ENCODE measurements at regions not wholly inside any gene's neighbourhood (a gene's known extent, or its start where the extent isn't known, plus 50 kb on each side); places are given as distances from the start of the nearest gene placed in this dataset.
"Not testable (repeated sequence)": the region's sequence is repeated elsewhere in the genome, so short reads cannot be mapped to it uniquely, and the experiment has no call there.

DNA sequence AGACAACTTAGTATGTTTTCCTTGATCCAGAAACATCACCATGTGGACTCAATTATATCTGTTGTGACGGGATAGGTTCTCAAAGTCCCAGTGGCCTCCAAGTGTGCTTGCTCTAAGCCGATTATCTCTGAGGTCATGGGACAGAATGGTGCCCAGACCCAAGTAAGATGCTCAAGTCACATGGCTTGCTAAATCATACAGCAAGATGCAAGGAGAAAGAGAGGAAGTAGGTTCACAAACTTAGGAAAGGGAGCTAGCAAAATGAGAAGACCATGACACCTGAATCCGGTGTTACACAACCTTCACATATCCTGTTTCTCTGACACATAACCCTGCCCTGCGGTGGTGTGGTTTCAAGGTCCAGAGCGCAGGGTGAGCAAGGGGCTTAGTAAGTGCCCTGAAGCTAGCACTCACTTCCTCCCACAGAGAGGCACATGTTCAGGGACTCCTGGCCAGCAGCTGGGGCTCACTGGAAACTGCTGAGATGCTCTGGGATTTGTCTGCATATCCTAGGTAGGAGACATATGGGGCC lies 590.9 kb upstream of the ANKRD30A start:
- no peak for DNase-seq

DNA sequence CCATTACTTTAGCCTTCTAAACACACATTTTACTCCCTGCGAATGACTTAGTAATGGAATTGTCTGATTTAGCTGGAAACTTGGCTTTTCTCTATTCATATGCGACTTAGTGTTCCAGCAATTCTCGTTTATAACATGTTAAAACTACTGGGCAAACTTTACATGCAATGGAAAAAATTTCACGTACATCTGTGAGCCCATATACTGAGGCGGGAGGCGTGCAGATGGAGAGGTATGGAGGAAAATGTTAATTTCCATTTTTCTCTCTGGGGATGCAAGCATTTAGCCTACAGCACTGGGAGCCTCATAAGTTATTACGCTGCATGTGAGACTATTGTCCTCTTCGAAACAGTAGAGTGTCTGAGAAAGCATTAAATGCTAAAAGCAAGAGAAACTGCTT lies 591.5 kb upstream of the ANKRD30A start:
- no peak for DNase-seq

DNA sequence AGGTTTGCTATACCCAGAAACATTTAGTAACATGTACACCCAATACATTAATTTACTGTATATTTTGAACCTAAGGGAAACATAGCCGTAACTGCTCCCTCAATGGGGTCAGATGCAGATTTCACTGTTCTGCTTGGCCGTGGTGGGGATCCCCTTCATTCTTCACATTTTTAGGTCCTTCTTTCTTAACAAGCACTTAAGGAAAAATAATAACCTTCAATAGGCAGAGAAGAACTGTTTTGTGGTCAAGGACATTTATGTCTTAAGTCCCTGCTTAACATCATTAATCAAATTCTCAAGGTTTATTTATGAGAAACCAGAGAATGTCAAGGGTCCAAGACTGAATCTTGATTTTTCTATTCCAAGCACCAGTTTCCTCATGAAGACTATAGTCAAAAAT lies 592.1 kb upstream of the ANKRD30A start:
- no peak for DNase-seq

DNA sequence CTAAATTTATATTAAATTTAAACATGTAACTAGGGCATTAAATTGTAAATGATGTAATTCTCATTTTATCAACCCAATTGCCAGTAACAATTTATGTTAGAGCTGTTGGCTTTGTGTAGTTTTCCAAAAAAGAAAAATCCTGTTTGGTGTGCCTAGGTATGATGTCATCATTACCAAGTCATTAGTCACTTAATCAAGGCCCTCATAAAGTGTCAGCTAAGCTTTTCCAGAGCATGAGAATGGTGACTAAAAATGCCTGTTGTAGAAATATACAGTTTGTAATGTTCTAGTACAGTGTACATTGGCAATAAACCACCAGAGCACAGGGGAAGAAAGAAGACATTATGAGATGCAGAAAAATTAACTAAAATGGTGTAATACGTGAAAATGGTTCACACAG lies 593.8 kb upstream of the ANKRD30A start:
- no peak for DNase-seq

DNA sequence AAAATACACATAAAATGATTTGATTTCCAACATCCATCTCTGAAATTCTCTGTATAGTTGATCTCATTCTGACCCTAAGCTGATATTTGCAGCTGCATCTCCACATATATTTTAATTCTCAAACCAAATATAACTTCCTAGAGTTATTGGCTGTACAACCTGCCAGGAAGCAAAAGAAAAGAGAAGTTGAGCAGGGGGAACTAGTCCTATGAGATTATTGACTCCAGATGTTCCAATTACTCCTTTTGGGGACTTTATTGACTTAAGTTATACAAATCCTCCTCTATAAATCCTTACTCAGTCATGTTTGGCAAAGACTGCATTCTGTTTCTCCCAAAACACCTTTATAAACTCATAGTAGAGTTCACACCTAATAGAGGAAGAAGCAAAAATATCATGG lies 599.4 kb upstream of the ANKRD30A start:
- DNase-seq = no peak

DNA sequence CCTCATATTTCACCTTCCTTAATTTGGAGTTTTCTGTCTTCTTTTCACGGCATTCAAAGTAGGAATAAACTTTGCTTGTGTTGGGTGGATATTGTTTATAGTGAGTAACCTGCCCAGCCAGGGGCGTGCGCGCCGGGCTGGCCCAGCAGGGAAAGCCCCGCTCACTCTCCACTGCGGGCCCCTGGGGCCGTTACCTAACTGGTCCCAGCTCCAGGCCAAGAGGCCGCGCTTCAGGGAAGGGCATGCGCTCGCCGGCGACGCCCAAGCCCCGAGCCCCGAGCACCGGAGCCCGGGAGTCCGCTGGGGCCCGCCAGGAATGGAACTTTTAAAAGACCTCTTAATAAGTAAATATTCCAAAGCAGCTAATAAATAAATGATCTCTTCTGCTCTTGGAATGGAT lies 601.3 kb upstream of the ANKRD30A start:
- not testable (repeated sequence) for DNase-seq

DNA sequence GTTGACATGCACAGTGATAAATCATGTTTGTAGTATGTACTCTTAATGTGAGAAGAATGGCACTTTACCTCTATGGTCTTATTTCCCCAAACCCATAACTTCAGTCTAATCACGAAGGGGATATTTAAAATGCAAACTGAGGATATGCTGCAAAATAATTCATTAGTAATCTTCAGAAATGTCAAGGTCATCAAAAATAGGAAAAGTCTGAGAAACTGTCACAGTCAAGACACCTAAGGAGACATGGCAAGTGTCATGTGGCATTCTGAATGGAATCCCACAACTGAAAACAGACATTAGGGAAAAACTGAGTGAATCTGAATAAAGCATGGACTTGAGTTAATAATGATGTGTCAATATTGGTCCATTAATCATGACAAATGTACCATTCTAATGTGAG lies 605.5 kb upstream of the ANKRD30A start:
- no peak for DNase-seq

DNA sequence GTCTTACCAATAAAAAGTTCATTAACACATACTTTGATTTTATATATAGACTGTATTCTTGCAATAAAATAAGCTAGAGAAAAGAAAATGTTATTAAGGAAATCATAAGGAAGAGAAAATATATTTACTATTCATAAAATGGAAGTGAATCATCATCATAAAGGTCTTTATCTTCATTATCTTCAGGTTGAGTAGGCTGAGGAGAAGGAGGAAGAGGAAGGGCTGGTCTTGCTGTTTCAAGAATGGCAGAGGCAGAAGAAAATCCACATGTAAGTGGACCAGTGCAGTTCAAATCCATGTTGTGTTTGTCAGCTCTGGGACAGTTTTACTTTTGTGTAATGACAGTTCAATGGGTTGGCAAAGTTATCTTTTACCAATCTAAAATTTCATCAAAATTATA lies 609.1 kb upstream of the ANKRD30A start:
- no peak for DNase-seq

DNA sequence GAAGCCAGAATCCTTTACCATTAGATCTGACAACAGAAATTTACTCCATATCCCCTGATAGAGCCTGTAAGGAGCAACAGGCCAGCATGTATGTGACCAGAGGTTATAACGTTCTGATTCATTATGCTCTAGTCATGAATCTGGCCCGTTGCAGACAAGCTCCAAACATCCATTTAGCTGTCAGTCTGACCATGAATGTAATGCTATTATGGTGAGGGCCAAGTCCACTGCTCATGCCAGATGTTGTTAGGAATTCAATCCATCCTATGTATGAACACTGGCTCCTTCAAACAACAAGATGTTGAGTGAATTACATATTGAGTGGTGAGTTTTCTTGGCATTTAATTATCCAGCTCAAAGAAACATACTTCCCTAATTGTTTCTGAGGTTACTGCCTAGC lies 610.1 kb upstream of the ANKRD30A start:
- no peak for DNase-seq

DNA sequence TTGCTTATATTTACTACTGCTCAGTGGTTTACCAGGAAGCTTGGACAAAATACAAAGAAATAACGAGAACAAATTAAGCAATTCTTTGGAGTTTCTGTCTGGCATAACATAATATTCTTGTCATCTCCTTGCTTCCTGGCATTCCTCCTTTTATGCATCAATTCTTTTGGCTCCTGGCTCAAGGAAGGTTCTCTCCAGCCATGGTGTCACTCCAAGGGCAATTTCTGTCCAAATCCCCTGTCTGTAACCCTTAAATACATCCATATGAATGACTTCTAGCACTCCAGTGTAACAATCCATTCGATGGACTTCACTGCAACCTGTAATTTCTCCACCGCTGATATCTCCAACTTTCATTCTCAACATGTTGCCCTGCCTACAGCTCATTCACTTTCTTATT lies 617.7 kb upstream of the ANKRD30A start:
- DNase-seq = no peak

DNA sequence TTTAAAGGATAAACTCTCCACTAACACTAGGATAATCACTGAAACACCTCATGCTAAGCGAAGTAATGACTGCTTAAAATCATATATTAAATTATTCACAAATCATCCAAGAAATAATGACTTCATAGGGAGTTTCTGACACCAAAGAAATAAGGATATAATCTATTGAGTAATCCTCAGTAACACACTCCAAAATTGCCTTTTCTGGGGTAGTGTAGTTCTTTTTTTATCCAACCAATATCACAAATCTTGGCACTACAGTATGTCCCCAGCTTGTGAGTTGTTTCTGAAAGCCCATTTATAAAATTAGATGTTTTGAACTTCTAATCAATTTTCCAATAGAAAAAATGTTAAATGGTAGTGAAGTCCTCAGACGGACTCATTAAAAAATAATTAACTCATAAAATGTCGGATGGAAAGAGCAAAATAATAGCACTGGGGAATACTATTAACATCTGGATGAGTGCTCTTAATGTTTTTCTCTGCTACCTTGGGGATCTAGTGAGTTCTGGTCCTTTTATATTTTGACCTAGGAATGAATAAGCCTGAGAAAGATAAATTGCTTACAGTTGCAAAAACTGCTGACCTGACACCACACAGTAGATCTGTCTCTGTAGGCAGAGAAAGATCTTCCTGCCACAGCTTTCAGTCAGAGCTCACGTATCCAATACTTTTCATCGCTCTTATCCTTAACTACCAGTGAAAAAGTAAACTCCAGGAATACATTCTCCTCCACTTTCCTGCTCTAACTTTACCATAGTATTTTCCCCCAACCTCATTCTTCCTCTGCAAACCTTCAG lies 618.5 kb upstream of the ANKRD30A start:
- DNase-seq = no peak

DNA sequence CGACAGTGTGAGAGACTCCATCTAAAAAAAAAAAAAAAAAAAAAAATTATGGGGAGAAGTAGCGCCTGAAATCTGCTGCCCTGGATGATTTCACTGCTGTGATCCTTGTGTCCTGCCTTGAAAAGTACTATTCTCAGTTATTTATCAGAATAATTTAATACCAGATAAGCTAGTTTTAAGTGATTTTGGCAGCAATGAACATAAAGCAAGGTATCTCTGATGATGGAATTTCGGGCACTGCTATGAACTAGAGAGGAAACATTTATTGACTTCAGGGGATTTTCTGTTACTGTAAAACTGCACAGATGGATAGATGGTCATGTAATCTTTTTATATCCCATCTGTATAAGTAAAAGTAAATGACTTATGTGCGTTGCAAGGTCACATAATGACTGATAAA lies 619.1 kb upstream of the ANKRD30A start:
- DNase-seq = no peak

DNA sequence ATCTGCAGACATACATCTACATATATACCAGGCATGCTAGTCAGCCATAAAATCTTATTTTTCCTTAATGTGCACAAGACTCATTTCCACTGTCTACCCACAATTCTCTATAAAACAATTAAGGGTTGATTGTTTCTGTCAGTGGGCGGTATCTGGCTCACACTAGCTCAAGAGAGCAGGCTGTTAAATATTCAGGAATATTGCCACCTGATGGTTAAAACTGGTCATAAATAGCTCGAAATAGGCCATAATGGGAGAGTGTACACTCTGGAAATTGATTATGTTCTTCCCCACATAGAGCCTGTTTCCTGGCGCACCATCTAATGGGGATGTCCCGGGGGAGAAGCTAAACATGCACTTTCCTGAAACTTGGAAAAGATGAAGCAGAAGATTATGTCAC lies 620.6 kb upstream of the ANKRD30A start:
- no peak for DNase-seq

DNA sequence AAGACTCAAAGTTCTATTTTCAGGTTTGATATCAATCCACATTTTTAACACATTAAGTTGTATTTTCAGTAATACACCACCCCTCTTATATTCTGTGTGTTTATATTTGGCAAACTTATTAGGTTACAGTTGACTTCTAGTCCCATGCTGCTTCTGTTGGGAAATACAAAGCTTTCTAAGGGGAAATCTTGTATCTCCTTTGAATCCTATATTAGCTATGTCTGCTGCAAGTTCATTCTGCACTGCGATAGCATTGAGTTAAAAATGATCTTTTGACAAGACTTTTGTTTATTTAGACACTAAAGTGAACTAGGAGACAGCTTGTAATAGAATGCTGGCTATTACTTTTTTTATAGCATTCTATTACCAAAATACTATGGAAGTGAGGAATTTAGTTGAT lies 625.1 kb upstream of the ANKRD30A start:
- DNase-seq = no peak

DNA sequence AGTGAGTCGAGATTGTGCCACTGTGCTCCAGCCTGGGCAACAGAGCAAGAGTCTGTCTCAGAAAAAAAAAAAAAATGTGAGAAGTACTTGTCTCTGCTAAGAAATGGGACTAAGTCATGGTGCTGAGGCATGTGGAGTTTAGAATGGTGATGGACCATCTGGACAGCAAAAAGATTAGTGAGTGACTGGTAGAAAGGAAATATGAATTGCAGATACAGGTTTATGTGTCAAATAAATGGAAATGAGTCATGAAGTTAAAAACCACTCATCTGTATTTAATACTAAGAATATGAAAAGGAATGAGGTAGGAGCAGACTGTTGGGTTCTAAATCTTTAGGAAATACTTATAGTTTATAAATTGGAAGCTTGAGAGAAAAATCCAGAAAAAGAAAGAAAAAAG lies 625.7 kb upstream of the ANKRD30A start:
- no peak for DNase-seq

DNA sequence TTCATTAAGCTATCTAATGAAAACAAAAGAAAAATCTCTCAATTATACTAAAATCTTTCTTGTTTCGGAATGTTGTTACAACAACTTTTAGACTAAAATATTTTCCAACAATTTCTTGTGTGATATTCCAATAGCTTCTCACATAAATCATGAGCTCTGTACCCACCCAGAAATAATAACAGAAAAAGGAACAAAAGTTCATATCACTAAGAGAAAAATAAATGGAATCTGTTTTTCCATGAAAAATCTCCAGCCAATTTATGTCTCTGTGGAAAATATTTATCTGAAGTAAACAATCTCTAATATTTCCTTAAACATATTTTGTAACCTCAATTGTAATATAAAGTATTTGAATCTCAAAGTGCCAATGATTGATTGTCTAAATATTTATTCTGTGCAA lies 628.6 kb upstream of the ANKRD30A start:
- DNase-seq = no peak

DNA sequence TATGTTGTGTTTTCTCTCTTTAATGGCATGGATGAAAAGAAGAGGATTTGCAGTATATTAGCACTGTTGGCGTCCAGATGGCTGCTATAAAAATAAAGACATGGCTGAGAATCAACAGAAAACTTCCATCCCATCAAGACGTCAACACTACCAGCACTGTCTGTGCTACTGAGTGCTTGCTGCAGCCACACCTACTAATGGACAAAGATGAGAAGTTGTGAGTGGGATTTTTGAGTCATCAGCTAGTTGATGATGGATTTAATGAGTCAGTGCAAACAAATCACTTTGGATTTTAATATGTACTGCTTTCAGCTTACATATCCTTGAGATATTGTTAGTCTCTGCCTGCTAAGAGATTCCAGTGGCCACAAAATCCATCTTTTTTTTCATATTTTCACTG lies 631.0 kb upstream of the ANKRD30A start:
- no peak for DNase-seq

DNA sequence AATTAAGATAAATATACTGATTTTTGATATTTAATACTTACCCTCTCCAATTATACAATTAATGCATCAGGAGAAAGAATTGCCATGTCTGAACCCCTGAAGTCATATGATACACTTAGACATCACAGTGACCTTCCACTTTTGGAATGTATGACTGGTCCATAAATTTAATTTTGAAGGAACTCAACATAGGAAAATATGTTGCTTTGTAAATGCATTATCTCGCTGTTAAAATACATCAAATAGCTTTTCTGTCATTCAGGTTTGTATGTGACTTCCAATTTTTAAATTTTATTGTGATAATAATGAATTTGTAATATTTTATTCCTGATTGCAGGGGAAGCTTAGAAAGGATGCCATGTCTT lies 631.9 kb upstream of the ANKRD30A start:
- no peak for DNase-seq

DNA sequence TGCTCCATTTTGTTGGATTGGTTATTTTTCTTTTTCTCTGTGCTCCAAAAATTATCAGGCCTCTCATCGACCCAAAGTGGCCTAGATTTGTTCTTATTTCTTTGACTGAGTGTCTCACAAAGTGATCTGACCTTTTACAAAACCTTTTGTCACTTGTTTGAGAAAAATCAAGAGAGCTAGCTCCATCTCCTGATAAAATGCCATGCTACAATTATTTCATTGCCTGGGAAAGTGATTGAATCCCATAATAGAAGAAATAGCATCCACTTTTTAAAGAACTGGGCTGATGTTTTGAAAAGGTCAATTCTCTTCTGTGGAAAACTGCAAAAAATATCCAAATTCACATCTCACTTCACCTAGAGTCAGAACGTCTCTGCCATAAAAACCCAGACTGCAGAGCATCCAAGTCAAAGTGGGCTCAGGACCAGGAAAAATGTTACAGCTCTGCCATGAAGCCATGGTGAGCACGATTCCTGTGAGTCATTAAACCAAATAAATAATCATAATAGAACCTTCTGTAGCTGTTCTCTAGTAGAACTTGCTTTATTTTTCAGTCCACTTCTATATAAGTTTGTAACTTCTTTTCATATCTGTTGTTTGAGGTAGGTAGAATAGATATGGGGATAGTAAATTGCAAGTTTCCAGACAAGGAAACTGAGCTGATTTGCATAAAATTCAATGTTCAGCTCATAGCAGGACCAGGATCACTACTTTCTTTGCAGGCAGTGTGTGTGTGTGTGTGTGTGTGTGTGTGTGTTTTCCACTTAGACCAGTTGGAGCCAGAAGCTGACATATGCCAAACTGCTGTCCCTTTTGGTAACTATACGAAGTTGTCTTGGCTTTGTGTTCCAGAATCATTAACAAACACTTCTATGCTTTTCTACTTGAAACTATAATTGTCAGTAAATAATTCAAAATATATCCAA lies 632.5 kb upstream of the ANKRD30A start:
- no peak for DNase-seq

DNA sequence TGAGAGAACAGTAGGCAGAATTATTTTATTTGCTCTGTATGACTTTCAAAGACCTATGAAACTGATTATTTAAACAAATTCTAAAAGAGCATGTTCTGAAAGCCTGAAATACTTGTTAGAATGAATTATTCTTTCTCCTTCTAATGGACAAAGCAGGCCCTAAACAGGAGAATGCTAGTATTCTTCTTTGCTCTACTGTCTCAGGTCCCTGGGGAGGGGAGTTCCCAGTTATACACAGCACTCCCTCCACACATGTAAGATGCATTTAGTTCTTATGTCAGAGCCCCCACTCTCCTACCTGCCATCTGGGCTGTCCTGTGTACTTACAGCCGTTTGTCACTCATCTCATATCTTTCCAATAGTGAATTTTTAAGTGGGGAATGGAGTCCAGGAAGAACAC lies 633.5 kb upstream of the ANKRD30A start:
- DNase-seq = no peak

DNA sequence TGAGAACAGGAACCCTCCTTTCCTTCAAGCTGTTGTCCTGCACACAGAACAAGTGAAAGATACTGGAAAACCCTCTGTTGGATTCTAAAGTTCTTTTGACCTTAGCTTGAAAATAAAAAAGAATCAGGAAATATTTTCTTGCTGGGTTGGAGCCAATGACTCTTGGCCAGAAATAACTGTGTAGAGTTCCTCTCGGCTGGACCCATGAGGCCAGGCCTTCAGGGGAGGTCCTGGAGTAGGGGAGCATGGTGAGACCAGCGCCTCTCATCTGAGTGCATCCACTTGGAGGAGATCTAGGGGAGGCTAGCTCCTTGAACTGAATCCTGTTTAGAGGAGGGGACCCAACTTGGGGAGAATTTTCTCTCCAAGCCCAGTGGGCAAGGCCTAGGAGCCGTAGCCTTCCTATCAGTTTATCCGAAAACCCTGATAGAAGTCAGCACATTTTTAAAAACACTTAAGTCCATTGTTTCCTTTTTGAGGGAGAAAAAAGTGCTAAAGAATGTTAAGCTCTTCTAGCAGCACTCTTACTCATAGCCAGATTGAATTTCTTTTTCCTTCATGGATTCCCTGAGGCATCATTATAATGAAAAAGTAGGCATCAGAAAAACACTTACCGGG lies 635.7 kb upstream of the ANKRD30A start:
- DNase-seq = no peak

DNA sequence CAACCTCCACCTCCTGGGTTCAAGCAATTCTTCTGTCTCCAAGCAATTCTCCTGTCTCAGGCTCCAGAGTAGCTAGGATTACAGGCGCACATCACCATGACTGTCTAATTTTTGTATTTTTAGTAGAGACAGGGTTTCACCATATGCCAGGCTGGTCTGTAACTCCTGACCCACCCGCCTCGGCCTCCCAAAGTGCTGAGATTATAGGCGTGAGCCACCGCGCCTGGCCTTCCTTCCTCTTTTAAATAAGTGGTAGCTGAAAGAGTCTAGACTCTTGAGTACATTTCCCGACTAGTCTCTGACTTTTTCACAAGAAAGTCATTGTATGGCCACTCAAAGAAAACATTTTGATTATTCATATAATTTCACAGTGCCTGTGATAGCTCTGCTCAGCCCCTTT lies 636.2 kb upstream of the ANKRD30A start:
- DNase-seq = no peak

DNA sequence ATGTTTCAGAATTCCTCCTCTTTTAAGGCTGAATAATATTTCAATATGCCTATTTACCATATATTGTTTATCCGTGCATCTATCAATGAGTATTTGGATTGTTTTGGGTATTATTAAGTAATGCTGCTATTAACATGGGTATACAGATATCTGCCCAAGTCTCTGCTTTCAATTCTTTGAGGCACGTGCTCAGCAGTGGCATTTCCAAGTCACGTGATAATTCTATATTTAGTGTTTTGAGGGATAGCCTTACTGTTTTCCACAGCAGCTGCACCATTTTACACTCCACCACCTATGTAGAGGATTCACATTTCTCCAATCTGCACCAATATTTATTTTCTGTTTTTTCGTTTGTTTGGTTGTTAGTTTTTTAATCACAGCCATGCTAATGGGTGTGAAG lies 636.8 kb upstream of the ANKRD30A start:
- no peak for DNase-seq

DNA sequence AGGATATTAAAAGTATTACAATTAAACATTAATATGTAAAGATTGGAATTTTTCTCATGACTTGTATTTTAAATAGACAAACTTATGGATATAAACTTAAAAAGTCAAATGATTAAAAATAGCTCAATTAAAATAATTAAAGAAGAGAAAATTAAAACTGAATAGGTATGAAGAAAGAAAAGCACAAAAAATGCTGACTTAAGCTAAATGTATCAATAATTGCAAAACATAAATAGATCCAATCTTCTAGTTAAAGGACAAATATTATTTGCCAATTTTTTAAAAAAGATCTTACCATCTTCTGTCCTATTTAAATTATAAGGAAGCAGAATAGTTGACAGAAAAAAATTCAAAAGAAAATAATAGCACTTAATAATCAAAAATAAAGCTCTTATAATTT lies 646.3 kb upstream of the ANKRD30A start:
- no peak for DNase-seq

All from activated T-cell treated with anti-CD3 and anti-CD28 coated beads, Interleukin-2, amount 50 U/mL, for 1 hour (primary cell).